HG02798 (cell line): ENCODE measurements at regions not wholly inside any gene's neighbourhood (a gene's known extent, or its start where the extent isn't known, plus 50 kb on each side); places are given as distances from the start of the nearest gene placed in this dataset.
"Not testable (repeated sequence)": the region's sequence is repeated elsewhere in the genome, so short reads cannot be mapped to it uniquely, and the experiment has no call there.

Experiments
- ATAC-seq: cut with Tn5 transposase; IDR thresholded peaks from one replicate; pipeline ENCODE4 v1.9.1; 2021; ENCODE audit warnings: mild to moderate bottlenecking; ENCODE audit not compliant: unreplicated experiment, poor library complexity

DNA sequence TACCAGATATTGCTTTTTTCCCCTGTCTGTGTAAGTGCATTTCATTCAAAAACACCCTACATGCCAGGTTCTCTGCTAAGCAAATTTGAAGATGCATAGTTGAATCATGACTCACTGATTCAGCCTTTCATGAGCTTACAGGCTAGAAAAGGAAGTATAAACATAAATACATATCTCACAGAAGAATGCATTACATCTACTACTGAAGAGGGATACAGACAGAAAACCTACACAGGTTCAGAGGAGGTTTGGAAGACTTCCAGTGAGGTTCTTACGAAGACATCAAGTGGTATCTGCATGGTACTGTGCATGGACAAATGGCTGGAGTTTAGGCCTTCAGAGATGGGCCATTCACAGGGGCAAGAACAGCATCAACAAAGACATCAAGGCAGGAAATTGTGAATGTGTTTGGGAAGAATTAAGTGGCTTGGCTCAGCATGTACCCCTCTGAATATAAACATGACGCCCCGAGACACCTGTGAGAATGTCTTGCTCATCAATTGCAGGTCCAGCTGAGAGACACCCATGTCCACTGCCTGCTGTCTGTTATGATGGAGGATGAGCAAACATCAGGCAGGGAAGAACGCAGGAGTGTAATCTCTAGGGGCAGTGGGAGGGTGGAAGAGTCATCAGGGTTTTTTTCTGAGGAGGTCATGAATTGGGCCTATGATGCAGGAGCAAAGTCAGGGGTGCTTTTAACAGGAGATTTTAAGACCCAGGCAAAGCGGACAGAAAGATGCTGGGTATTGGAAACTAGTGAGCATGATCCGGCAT, 105.1 kb upstream of the GALNT15 start:
- no peak for ATAC-seq

DNA sequence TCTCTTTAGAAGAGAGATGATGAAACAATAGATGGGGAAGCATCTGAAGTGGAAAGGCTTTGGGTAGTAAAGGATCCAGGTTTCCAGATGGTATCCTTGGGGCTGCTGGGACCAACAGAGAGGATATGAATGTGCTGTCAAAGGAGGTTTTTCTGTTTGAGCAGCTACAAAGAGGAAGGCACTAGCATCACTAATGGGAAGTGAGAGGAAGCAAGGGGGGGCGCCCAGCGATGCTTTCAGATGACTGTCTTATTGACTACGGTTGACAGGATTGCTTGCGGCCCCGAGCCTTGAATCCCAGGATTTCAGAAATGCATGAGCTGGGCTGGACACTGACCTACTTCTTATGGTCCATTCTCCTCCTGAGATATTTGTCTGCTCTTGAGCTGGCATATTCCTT, 103.8 kb upstream of the GALNT15 start:
- no peak for ATAC-seq

GRCh38 chr3:16071206-16071605, 103.3 kb upstream of the GALNT15 start:
- no peak for ATAC-seq

- ATAC-seq, result no peak
Observed at GRCh38 chr3:16072420-16073110, 101.9 kb upstream of the GALNT15 start.

DNA sequence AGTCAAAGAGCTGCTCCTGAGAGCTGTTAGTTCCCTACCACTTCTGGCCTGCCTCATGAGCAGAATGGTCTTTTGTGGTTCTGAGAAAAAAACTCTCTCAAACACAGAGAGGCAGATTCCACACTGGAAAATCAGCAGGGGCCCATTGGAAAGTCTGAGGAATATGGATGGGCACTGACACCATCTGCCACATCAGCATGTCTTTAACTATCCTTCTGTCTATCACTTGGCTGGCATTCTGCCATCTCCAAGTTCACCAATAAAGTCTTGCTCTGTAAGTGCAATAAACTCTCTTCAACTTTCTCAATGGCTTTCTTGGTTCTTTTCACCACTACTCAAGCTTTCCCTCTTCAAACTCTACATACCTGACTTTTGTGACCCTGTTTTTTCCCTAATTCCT, 101.3 kb upstream of the GALNT15 start:
- no peak for ATAC-seq

DNA sequence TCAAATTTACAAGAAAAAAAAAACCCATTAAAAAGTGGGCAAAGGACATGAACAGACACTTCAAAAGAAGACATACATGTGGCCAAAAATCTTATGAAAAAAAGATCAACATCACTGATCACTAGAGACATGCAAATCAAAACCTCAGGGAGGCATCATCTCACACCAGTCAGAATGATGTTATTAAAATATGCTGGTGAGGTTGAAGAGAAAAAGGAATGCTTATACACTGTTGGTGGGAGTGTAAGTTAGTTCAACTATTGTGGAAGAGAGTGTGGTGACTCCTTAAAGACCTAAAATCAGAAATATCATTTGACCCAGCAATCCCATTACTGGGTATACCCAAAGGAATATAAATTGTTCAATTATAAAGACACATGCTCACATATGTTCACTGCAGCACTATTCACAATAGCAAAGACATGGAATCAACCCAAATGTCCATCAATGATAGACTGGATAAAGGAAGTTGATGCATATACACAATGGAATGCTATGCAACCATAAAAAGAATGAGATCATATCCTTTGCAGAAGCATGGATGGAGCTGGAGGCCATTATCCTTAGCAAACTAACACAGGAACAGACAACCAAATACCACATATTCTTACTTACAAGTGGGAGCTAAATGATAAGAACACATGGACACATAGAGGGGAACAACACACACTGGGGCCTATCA, 100.3 kb upstream of the GALNT15 start:
- ATAC-seq, result not testable (repeated sequence)

GRCh38 chr3:16075647-16076046, 98.8 kb upstream of the GALNT15 start:
- ATAC-seq, result no peak

DNA sequence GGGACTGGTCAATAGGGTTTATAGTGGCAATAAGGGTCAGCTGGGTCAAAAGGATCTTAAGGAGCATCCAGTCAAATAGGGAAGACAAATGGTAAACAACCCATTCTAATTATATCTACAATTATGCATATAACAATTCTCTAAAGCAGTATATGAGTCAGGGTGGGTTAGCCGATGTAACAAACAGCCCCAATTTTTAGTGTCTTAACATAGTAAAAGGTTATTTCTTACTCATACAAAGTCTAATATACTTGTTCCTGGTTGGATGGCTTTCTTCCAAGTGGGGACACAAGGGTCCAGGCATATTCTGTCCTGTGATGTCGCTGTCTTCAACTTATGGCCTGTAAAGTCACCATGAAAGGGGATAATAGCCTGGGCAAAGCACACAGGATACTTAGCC, 97.9 kb upstream of the GALNT15 start:
- no peak for ATAC-seq

DNA sequence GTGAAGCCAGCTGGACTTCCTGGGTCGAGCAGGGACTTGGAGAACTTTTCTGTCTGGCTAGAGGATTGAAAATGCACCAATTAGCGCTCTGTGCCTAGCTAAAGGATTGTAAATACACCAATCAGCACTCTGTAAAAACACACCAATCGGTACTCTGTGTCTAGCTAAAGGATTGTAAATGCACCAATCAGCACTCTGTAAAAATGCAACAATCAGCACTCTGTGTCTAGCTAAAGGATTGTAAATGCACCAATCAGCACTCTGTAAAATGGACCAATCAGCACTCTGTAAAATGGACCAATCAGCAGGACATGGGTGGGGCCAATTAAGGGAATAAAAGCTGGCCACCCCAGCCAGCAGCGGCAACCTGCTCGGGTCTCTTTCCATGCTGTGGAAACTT, 97.3 kb upstream of the GALNT15 start:
- not testable (repeated sequence) for ATAC-seq

- not testable (repeated sequence) for ATAC-seq
Observed at GRCh38 chr3:16077681-16078080, 96.8 kb upstream of the GALNT15 start.

DNA sequence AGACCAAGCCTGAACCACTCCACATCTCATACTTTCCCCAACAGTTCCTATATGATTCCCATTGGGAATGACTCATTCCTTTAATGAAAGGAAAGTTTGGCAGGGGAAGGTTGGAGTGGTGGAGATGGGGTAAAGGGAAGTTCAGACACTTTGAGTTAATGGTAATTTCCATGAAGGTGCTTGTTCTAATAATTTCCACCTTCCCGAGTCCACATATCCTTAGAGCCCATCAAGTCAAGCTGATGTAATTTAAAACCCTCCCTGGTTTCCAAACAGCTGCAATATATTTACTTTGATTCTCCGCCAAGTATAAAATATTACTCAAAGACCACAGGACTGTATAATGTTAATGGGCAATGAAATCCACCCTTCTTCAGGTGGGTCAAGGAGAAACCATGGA, 95.0 kb upstream of the GALNT15 start:
- no peak for ATAC-seq

GRCh38 chr3:16081661-16082060, 92.8 kb upstream of the GALNT15 start:
- no peak for ATAC-seq

- ATAC-seq, result no peak
Observed at GRCh38 chr3:16084887-16085286, 89.6 kb upstream of the GALNT15 start.

- no peak for ATAC-seq
Observed at GRCh38 chr3:16085410-16085809, 89.1 kb upstream of the GALNT15 start.

GRCh38 chr3:16085884-16086608, 88.4 kb upstream of the GALNT15 start:
- no peak for ATAC-seq

DNA sequence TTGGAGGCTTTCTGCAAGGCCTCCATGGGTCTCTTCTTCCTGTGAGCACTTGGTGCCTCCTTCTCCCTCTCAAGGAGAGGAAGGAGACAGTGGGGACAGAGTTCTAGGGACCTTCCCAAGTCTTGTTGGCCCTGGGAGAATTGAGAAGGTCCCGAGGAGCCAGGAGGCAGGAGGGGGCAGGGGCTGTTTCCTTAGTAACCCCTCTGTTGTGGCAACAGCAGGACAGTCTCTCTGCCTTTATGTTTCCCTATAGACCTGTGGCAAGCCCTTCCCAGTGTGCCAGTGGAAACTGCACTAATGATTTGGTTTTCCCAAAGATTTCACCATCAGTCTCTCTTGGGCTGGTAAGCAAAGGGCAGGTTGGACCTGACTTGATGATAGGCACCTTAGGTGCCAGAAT, 87.8 kb upstream of the GALNT15 start:
- no peak for ATAC-seq

- ATAC-seq, result no peak
Observed at GRCh38 chr3:16088496-16088895, 86.0 kb upstream of the GALNT15 start.

- no peak for ATAC-seq
Observed at GRCh38 chr3:16089521-16089920, 85.0 kb upstream of the GALNT15 start.

- no peak for ATAC-seq
Observed at GRCh38 chr3:16090024-16090423, 84.5 kb upstream of the GALNT15 start.

- no peak for ATAC-seq
Observed at GRCh38 chr3:16090706-16091105, 83.8 kb upstream of the GALNT15 start.

DNA sequence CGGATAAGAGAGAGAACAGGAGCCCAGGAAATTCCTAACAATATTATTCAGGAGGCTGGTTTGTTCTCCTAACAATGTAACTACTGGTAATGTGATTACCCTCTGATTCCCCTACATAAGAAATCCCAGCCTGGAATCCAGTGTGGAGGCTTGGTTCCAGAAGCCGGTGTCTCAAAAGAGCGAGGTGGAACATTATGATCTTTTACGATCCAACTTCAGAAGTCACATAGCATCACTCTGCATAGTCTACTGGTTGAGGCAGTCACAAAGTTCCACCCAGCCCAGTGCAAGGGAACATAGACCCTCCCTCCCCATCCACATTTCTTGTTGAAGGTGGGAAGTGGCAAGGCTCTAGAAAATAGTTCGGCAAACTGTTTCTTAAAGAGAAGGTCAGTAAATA, 81.6 kb upstream of the GALNT15 start:
- ATAC-seq, result no peak
